ENCODE measurements at regions not wholly inside any gene's neighbourhood (a gene's known extent, or its start where the extent isn't known, plus 50 kb on each side); places are given as distances from the start of the nearest gene placed in this dataset.
"Not testable (repeated sequence)": the region's sequence is repeated elsewhere in the genome, so short reads cannot be mapped to it uniquely, and the experiment has no call there.

- H3K4me1 Mint-ChIP-seq = no peaks in the 10 kb centered on the region
- H3K27me3 Mint-ChIP-seq (ENCODE audit: low read depth) = no peaks in the 10 kb centered on the region
- H3K36me3 Mint-ChIP-seq (ENCODE audit: low read depth) = no peaks in the 10 kb centered on the region
- no peak for TF ChIP-seq CTCF (IDR thresholded peaks at IDR 0.05; ENCODE audit: unreplicated experiment in 3 of 3)
- H3K9me3 Mint-ChIP-seq = no peaks in the 10 kb centered on the region
- no peak overlapping the region for H3K4me3 Mint-ChIP-seq
- H3K27ac Mint-ChIP-seq = no peak overlapping the region
These were observed 576.5 kb upstream of the EDIL3 start for GRCh38 chr5:84961193-84961592.

- H3K27me3 Mint-ChIP-seq (ENCODE audit: low read depth) = no peaks in the 10 kb centered on the region
- H3K4me1 Mint-ChIP-seq = no peaks in the 10 kb centered on the region
- no peaks in the 10 kb centered on the region for H3K36me3 Mint-ChIP-seq (ENCODE audit: low read depth)
- H3K27ac Mint-ChIP-seq = no peak overlapping the region
- no peak overlapping the region for H3K4me3 Mint-ChIP-seq
- TF ChIP-seq CTCF (IDR thresholded peaks at IDR 0.05; ENCODE audit: unreplicated experiment in 3 of 3) = no peak
- H3K9me3 Mint-ChIP-seq = no peaks in the 10 kb centered on the region
These were observed 577.2 kb upstream of the EDIL3 start for GRCh38 chr5:84961903-84962302.

GRCh38 chr5:84983093-84983492 is 598.4 kb upstream of the EDIL3 start:
- Mint-ChIP-seq H3K36me3 (ENCODE audit: low read depth) (no peaks in the 10 kb centered on the region), H3K4me1 (no peaks in the 10 kb centered on the region), H3K27ac (no peak overlapping the region), H3K9me3 (no peaks in the 10 kb centered on the region), H3K27me3 (ENCODE audit: low read depth) (no peaks in the 10 kb centered on the region), H3K4me3 (no peak overlapping the region)
- TF ChIP-seq CTCF (IDR thresholded peaks at IDR 0.05; ENCODE audit: unreplicated experiment in 3 of 3) = no peak

DNA sequence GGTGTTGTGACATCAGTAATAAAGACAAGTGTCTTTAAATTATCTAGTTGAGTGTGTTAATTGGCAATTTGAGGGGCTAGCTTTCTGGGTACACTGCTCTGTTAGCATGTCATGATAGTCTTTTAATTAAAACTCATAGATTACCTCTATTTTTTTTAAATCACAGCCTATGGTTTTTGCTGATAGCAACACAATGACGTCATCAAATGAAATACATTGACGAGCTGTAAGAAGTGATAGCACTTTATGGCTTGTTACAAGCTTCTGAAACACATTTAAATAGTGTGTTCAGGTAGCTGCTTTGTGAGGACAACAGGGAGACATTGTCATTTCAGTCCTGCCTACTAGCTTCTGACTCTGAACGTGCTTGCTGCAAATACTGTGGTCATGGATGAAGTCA is 600.5 kb upstream of the EDIL3 start:
- Mint-ChIP-seq H3K4me1 (no peaks in the 10 kb centered on the region), H3K9me3 (no peaks in the 10 kb centered on the region), H3K27me3 (ENCODE audit: low read depth) (no peaks in the 10 kb centered on the region), H3K4me3 (no peak overlapping the region), H3K27ac (no peak overlapping the region), H3K36me3 (ENCODE audit: low read depth) (no peaks in the 10 kb centered on the region)
- TF ChIP-seq CTCF (IDR thresholded peaks at IDR 0.05; ENCODE audit: unreplicated experiment in 3 of 3) = no peak

DNA sequence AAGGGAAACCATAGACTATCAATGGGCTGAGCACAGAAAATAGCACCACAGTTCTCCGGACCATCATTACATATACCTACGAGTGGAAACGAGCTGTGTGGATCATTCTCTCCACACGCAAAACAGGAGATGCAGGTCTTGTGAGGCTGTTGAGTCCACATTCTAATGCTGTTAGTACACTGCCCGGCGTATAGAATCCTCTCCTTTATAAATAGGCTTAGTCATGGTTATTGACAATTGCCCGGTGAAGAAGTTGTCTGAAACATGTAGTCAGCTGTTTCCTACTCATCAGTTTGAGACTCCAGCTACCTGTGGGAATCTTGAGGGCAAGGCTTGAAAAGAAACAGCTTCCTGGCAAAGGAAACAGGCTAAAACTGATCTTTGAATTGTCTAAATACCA is 602.0 kb upstream of the EDIL3 start:
- Mint-ChIP-seq H3K4me1 (no peaks in the 10 kb centered on the region), H3K9me3 (no peaks in the 10 kb centered on the region), H3K4me3 (no peak overlapping the region), H3K36me3 (ENCODE audit: low read depth) (no peaks in the 10 kb centered on the region), H3K27ac (no peak overlapping the region), H3K27me3 (ENCODE audit: low read depth) (no peaks in the 10 kb centered on the region)
- TF ChIP-seq CTCF (IDR thresholded peaks at IDR 0.05; ENCODE audit: unreplicated experiment in 3 of 3) = no peak

DNA sequence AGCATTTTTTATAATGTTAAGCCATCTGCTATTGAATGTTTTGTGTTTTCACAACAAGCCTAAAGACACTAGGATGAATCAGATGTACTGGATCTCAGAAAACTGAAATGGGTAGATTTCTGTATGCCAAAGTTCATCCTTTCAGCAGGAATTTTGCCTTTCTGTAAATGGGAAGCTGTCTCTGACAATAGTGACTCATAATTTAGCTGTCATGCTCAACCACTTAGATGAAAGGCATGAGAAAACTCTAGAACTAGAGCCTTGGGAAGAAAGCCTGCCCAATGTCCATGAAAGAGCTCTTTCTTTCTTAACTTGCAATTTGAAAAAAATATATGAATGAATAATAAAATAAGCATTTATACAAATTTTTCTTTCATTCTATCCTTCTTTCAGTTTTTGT is 616.0 kb upstream of the EDIL3 start:
- Mint-ChIP-seq H3K4me1 (no peaks in the 10 kb centered on the region), H3K4me3 (no peak overlapping the region), H3K9me3 (no peaks in the 10 kb centered on the region), H3K27me3 (ENCODE audit: low read depth) (no peaks in the 10 kb centered on the region), H3K36me3 (ENCODE audit: low read depth) (no peaks in the 10 kb centered on the region), H3K27ac (no peak overlapping the region)
- no peak for TF ChIP-seq CTCF (IDR thresholded peaks at IDR 0.05; ENCODE audit: unreplicated experiment in 3 of 3)

- not testable (repeated sequence) for H3K9me3 Mint-ChIP-seq; H3K4me3 Mint-ChIP-seq; H3K27ac Mint-ChIP-seq; H3K4me1 Mint-ChIP-seq; H3K27me3 Mint-ChIP-seq (ENCODE audit: low read depth); H3K36me3 Mint-ChIP-seq (ENCODE audit: low read depth)
These were observed 617.3 kb upstream of the EDIL3 start for GRCh38 chr5:85002026-85002425.
